Glutamatergic neuron (in vitro differentiated cells): ENCODE measurements at regions not wholly inside any gene's neighbourhood (a gene's known extent, or its start where the extent isn't known, plus 50 kb on each side); places are given as distances from the start of the nearest gene placed in this dataset.

Source experiments
- DNase-seq: peaks from one replicate; pipeline ENCODE4 v3.0.0; 2022
- H3K27ac Mint-ChIP-seq: one replicate; pipeline ENCODE4 v1.8.0; 2020; ENCODE audit warnings: mild to moderate bottlenecking, mixed read lengths, inconsistent platforms; ENCODE audit not compliant: unreplicated experiment
- H3K27me3 Mint-ChIP-seq: one replicate; pipeline ENCODE4 v1.8.0; 2020; ENCODE audit warnings: mild to moderate bottlenecking, moderate library complexity, mixed read lengths, inconsistent platforms; ENCODE audit not compliant: unreplicated experiment
- H3K36me3 Mint-ChIP-seq: one replicate; pipeline ENCODE4 v1.8.0; 2020; ENCODE audit warnings: mild to moderate bottlenecking, mixed read lengths, inconsistent platforms; ENCODE audit not compliant: unreplicated experiment
- H3K4me1 Mint-ChIP-seq: one replicate; pipeline ENCODE4 v1.8.0; 2020; ENCODE audit warnings: mild to moderate bottlenecking, low read depth, mixed read lengths, inconsistent platforms; ENCODE audit not compliant: unreplicated experiment
- H3K4me3 Mint-ChIP-seq: one replicate; pipeline ENCODE4 v1.8.0; 2020; ENCODE audit warnings: mild to moderate bottlenecking, mixed read lengths, inconsistent platforms; ENCODE audit not compliant: unreplicated experiment
- H3K9me3 Mint-ChIP-seq: one replicate; pipeline ENCODE4 v1.8.0; 2020; ENCODE audit warnings: mild to moderate bottlenecking, moderate library complexity, mixed read lengths, inconsistent platforms; ENCODE audit not compliant: unreplicated experiment
- TF ChIP-seq, protein P1 (sequence below): fragments of 200-600 bp; sonication (generic); IDR thresholded peaks from one replicate; pipeline ENCODE4 v1.5.0; 2021; ENCODE audit not compliant: partially characterized antibody, unreplicated experiment

- H3K9me3 Mint-ChIP-seq: no peaks in the 10 kb centered on the region
- H3K27me3 Mint-ChIP-seq: peaks cover 4% of the 10 kb centered on the region
- H3K4me1 Mint-ChIP-seq: no peaks in the 10 kb centered on the region
- H3K36me3 Mint-ChIP-seq: no peaks in the 10 kb centered on the region
- no peak for DNase-seq
- H3K27ac Mint-ChIP-seq: no peak overlapping the region
- TF ChIP-seq, protein P1, sequence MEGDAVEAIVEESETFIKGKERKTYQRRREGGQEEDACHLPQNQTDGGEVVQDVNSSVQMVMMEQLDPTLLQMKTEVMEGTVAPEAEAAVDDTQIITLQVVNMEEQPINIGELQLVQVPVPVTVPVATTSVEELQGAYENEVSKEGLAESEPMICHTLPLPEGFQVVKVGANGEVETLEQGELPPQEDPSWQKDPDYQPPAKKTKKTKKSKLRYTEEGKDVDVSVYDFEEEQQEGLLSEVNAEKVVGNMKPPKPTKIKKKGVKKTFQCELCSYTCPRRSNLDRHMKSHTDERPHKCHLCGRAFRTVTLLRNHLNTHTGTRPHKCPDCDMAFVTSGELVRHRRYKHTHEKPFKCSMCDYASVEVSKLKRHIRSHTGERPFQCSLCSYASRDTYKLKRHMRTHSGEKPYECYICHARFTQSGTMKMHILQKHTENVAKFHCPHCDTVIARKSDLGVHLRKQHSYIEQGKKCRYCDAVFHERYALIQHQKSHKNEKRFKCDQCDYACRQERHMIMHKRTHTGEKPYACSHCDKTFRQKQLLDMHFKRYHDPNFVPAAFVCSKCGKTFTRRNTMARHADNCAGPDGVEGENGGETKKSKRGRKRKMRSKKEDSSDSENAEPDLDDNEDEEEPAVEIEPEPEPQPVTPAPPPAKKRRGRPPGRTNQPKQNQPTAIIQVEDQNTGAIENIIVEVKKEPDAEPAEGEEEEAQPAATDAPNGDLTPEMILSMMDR: no peak
- H3K4me3 Mint-ChIP-seq: no peak overlapping the region
Measured at GRCh38 chr12:53803194-53803593, 51.4 kb upstream of the CISTR start.

- no peaks in the 10 kb centered on the region for H3K9me3 Mint-ChIP-seq
- no peak for DNase-seq
- no peak overlapping the region for H3K4me3 Mint-ChIP-seq
- peaks cover 4% of the 10 kb centered on the region for H3K27me3 Mint-ChIP-seq
- TF ChIP-seq, protein P1: no peak
- no peaks in the 10 kb centered on the region for H3K4me1 Mint-ChIP-seq
- no peaks in the 10 kb centered on the region for H3K36me3 Mint-ChIP-seq
- H3K27ac Mint-ChIP-seq: no peak overlapping the region
Measured at GRCh38 chr12:53803703-53804102, 51.9 kb upstream of the CISTR start.

DNA sequence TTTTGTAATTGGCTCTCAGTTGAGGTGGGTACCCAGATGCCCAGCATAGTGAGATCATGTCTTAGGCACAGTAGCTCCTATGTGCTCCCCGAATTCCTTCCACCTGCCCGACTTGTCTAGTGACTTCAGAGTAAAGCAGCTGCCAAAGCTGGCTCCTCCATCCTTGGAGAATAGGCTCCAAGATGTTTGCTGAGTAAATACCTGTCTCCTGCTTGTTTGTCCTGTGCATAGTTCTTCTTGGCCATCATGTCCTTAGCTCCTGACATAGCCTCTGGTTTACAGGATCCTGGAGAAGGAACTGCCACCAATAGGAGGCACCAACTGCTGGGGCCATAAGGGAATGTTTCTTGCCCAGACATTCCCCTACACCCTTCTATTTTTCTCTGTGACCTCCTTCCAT is 52.6 kb upstream of the CISTR start:
- no peaks in the 10 kb centered on the region for H3K36me3 Mint-ChIP-seq
- DNase-seq: no peak
- H3K4me1 Mint-ChIP-seq: no peaks in the 10 kb centered on the region
- TF ChIP-seq, protein P1: no peak
- H3K27me3 Mint-ChIP-seq: peaks cover 4% of the 10 kb centered on the region
- H3K27ac Mint-ChIP-seq: no peak overlapping the region
- H3K4me3 Mint-ChIP-seq: no peak overlapping the region
- no peaks in the 10 kb centered on the region for H3K9me3 Mint-ChIP-seq

- DNase-seq: no peak
- Mint-ChIP-seq H3K36me3 (no peaks in the 10 kb centered on the region), H3K27ac (no peak overlapping the region), H3K27me3 (peaks cover 4% of the 10 kb centered on the region), H3K9me3 (no peaks in the 10 kb centered on the region), H3K4me1 (no peaks in the 10 kb centered on the region), H3K4me3 (no peak overlapping the region)
- TF ChIP-seq, protein P1: no peak
Measured at GRCh38 chr12:53805067-53805466, 53.3 kb upstream of the CISTR start.

- DNase-seq: no peak
- Mint-ChIP-seq H3K27me3 (peaks cover 4% of the 10 kb centered on the region), H3K36me3 (no peaks in the 10 kb centered on the region), H3K9me3 (no peaks in the 10 kb centered on the region), H3K4me3 (no peak overlapping the region), H3K4me1 (no peaks in the 10 kb centered on the region), H3K27ac (no peak overlapping the region)
- TF ChIP-seq, protein P1: no peak
Measured at GRCh38 chr12:53805791-53806190, 54.0 kb upstream of the CISTR start.
